B cell (primary cell): ENCODE measurements at regions not wholly inside any gene's neighbourhood (a gene's known extent, or its start where the extent isn't known, plus 50 kb on each side); places are given as distances from the start of the nearest gene placed in this dataset.

Experiments used
- EZH2 ChIP-seq: IDR thresholded peaks from 2 replicates; pipeline ENCODE4 v1.6.1; 2012; ENCODE audit warnings: borderline replicate concordance, low read depth, mild to moderate bottlenecking, moderate library complexity, low read length; ENCODE audit not compliant: insufficient read depth, poor library complexity, severe bottlenecking
- TF ChIP-seq, protein P1 (sequence below): fragments of 200-600 bp; IDR thresholded peaks from one replicate; pipeline ENCODE4 v1.8.0; 2022; ENCODE audit warnings: antibody characterized with exemption, mild to moderate bottlenecking

DNA sequence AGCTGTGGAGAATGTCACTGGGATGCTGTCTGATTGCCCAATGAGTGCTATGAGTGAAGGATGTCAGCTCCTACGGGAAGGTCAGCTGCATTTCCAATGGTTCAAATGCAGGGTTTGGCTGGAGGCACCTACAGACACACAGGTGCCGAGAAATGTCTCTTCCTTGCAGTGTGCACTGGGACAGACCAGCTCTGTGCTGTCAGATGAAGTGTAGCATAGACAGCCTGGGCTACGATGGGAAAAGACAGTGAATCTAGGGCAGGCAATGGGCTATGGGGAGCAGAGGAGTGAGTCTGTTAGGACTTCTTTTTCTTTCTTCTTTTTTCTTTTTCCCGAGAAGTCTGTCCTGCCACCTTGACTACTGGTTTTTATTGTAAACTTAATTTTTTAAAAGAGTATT, 223.1 kb upstream of the EOMES start:
- TF ChIP-seq EZH2: no peak
- TF ChIP-seq, protein P1, sequence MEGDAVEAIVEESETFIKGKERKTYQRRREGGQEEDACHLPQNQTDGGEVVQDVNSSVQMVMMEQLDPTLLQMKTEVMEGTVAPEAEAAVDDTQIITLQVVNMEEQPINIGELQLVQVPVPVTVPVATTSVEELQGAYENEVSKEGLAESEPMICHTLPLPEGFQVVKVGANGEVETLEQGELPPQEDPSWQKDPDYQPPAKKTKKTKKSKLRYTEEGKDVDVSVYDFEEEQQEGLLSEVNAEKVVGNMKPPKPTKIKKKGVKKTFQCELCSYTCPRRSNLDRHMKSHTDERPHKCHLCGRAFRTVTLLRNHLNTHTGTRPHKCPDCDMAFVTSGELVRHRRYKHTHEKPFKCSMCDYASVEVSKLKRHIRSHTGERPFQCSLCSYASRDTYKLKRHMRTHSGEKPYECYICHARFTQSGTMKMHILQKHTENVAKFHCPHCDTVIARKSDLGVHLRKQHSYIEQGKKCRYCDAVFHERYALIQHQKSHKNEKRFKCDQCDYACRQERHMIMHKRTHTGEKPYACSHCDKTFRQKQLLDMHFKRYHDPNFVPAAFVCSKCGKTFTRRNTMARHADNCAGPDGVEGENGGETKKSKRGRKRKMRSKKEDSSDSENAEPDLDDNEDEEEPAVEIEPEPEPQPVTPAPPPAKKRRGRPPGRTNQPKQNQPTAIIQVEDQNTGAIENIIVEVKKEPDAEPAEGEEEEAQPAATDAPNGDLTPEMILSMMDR: no peak
